Nephron (organoid): ENCODE measurements at regions not wholly inside any gene's neighbourhood (a gene's known extent, or its start where the extent isn't known, plus 50 kb on each side); places are given as distances from the start of the nearest gene placed in this dataset.
A peak's percentile ranks its signal among the peaks of the same experiment; 100 is the strongest.
"Not testable (repeated sequence)": the region's sequence is repeated elsewhere in the genome, so short reads cannot be mapped to it uniquely, and the experiment has no call there.

Experiments
- H3K27ac Mint-ChIP-seq, 3 experiments: 2 replicates each; pipeline ENCODE4 v1.8.0; 2020; ENCODE audit warnings: mixed read lengths in 3 of 3, mild to moderate bottlenecking in 2 of 3, moderate library complexity in 1 of 3
- H3K27me3 Mint-ChIP-seq: 2 replicates; pipeline ENCODE4 v1.8.0; 2021; ENCODE audit warnings: low read depth, mild to moderate bottlenecking, moderate library complexity, mixed read lengths
- H3K36me3 Mint-ChIP-seq: 2 replicates; pipeline ENCODE4 v1.8.0; 2020; ENCODE audit warnings: low read depth, mixed read lengths
- H3K4me1 Mint-ChIP-seq: 2 replicates; pipeline ENCODE4 v1.8.0; 2020; ENCODE audit warnings: mixed read lengths
- H3K4me3 Mint-ChIP-seq, 3 experiments: 2 replicates each; pipeline ENCODE4 v1.8.0; 2020; ENCODE audit warnings: mild to moderate bottlenecking in 3 of 3, mixed read lengths in 3 of 3, moderate library complexity in 2 of 3
- H3K9me3 Mint-ChIP-seq: 2 replicates; pipeline ENCODE4 v1.8.0; 2020; ENCODE audit warnings: mixed read lengths
- TF ChIP-seq, protein P1 (sequence below), 3 experiments: fragments of 200-600 bp; sonication (generic); IDR thresholded peaks; one replicate each; pipeline ENCODE4 v1.5.0; 2021; ENCODE audit warnings: antibody characterized with exemption in 3 of 3; ENCODE audit not compliant: unreplicated experiment in 3 of 3

DNA sequence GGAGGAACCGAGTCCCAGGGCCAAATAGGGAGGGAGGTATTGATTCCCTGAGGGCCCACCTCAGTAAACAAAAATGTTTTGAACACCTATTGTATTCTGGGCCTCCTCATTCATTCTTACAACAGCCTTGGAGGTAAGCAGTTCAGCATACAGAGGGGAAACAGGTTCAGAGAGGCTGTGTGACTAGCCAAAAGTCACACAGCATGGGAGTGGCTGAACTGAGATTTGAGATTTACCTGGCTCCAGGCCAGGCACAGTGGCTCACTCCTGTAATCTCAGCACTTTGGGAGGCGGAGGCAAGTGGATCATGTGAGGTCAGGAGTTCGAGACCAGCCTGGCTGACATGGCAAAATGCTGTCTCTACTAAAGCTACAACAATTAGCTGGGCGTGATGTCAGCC is 107.2 kb downstream of the TMEM130 start:
- Mint-ChIP-seq H3K27me3 (peaks cover 17% of the 10 kb centered on the region), H3K4me1 (peaks cover 10% of the 10 kb centered on the region), H3K36me3 (no peaks in the 10 kb centered on the region), H3K9me3 (peaks cover 2% of the 10 kb centered on the region), H3K4me3 (no peak overlapping the region), H3K27ac (no peak overlapping the region)
- TF ChIP-seq, protein P1, sequence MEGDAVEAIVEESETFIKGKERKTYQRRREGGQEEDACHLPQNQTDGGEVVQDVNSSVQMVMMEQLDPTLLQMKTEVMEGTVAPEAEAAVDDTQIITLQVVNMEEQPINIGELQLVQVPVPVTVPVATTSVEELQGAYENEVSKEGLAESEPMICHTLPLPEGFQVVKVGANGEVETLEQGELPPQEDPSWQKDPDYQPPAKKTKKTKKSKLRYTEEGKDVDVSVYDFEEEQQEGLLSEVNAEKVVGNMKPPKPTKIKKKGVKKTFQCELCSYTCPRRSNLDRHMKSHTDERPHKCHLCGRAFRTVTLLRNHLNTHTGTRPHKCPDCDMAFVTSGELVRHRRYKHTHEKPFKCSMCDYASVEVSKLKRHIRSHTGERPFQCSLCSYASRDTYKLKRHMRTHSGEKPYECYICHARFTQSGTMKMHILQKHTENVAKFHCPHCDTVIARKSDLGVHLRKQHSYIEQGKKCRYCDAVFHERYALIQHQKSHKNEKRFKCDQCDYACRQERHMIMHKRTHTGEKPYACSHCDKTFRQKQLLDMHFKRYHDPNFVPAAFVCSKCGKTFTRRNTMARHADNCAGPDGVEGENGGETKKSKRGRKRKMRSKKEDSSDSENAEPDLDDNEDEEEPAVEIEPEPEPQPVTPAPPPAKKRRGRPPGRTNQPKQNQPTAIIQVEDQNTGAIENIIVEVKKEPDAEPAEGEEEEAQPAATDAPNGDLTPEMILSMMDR (IDR thresholded peaks at IDR 0.05; ENCODE audit: unreplicated experiment in 3 of 3) = no peak

DNA sequence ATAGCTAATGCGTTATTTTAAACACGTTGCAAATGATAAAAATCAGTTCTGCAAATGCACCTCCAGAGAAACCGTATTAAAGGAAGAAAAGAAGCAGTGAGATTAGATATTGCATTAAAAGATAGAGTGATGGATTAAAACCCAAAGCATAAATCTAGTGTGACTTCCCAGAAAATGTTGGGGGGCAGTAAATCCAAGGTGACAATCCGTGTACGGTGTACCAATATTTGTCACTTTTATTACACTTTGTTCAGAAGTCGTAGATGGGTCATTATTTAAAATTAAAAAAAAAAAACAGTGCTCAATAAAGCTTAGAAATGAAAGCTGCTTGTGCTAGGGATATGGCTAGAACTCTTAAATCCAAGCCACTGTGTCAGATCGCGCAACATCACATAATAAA is 106.4 kb downstream of the TMEM130 start:
- H3K9me3 Mint-ChIP-seq = peaks cover 2% of the 10 kb centered on the region
- H3K27me3 Mint-ChIP-seq = peaks cover 21% of the 10 kb centered on the region
- TF ChIP-seq, protein P1 (IDR thresholded peaks at IDR 0.05; ENCODE audit: unreplicated experiment in 3 of 3) = no peak
- H3K4me3 Mint-ChIP-seq = no peak overlapping the region
- H3K36me3 Mint-ChIP-seq = no peaks in the 10 kb centered on the region
- H3K27ac Mint-ChIP-seq = no peak overlapping the region
- H3K4me1 Mint-ChIP-seq = peaks cover 10% of the 10 kb centered on the region

DNA sequence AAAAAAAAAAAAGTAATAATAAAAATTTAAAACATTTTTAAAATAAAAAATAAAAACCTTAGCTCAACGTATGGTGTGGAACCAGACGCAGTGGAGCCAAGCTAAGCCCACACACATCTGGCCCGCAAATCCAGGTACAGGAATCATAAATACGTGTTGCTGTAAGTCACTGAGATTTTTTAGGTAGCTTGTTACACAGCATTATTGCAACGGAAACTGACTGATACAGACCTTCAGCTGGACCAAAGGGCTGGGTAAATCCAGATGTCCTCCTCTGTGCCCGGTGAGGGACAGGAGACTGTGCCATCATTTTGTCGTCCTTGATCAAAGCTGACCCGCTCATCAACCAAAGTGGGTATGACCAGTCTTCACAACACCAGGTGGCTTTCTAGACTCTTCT is 104.9 kb downstream of the TMEM130 start:
- Mint-ChIP-seq H3K4me1 (peaks cover 4% of the 10 kb centered on the region), H3K4me3 (no peak overlapping the region), H3K9me3 (no peaks in the 10 kb centered on the region), H3K27ac (no peak overlapping the region), H3K36me3 (no peaks in the 10 kb centered on the region), H3K27me3 (peaks cover 11% of the 10 kb centered on the region)
- TF ChIP-seq, protein P1 (IDR thresholded peaks at IDR 0.05; ENCODE audit: unreplicated experiment in 3 of 3) = no peak

DNA sequence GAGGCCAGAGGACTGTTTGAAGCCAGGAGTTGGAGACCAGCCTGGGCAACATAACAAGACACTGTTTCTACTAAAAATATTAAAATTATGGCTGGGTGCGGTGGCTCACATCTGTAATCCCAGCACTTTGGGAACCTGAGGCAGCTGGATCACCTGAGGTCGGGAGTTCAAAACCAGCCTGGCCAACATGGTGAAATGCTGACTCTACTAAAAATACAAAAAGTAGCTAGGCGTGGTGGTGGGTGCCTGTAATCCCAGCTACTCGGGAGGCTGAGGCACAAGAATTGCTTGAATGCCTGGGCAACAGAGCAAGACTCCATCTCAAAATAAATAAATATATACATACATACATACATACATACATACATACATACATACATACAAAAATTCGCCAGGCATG is 99.7 kb downstream of the TMEM130 start:
- Mint-ChIP-seq H3K4me1 (peaks cover 21% of the 10 kb centered on the region), H3K27me3 (peaks cover 18% of the 10 kb centered on the region)
- not testable (repeated sequence) for H3K36me3 Mint-ChIP-seq, H3K9me3 Mint-ChIP-seq, H3K4me3 Mint-ChIP-seq, H3K27ac Mint-ChIP-seq

DNA sequence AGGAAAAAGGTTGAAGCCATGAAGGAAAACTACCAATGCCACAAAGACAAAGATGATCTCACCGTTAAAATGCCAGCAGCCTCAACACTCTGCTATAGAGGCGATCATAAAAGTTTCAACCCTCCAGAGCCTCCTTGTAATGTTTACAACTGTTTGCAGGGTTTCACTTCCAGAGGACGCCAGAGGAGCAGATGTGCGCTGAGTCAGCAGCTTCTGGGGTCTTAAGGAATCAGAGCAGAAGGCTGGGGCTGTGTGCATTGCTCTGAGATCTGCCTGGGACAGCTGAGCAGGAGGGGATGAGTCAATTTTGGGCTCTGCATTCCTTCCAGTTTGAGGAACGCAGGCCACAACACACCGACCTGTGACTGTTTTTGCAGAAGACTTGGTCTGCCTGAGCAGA is 98.3 kb downstream of the TMEM130 start:
- Mint-ChIP-seq H3K9me3 (no peaks in the 10 kb centered on the region), H3K27me3 (peaks cover 18% of the 10 kb centered on the region), H3K4me1 (peaks cover 24% of the 10 kb centered on the region), H3K4me3 (peak overlapping the region; percentile 4 to 32 (median 7)), H3K27ac (peak overlapping the region; percentile 73 to 80 (median 74)), H3K36me3 (no peaks in the 10 kb centered on the region)
- TF ChIP-seq, protein P1 (IDR thresholded peaks at IDR 0.05; ENCODE audit: unreplicated experiment in 3 of 3) = no peak

DNA sequence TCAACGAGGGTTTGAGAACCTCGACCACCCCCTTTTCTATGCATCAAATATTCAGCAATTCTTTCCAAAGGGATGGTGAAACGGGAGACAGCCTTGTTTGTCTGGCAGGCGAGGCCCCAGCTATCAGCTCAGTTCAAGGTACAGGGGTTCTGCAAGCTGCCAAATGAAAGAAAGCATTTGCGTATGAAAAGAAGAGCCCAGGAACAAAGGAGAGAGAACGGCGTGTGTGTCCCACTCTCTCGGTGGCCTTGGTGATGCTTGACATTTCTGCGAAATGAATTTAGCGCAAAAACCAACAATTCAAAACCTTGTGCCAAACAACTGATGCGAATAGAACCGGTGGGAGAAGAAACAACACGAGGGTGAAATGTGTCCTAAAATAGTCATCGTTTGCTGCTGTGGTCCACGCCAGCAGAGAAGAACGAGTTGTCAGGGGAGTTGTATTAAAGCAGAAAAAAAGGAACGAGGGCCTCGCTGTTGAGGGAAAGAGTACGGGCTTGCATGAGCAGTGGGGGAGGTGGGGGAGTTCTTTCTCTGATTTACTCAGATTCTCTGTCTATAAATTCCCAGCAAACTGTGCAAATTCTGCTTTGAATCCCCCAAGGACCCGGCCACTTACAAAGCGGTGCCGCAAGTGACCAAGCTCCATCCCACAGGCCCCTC is 97.7 kb downstream of the TMEM130 start:
- H3K4me1 Mint-ChIP-seq = peaks cover 24% of the 10 kb centered on the region
- H3K4me3 Mint-ChIP-seq = peak overlapping the region in 2 of 3 experiments; percentile 7 to 32
- no peaks in the 10 kb centered on the region for H3K9me3 Mint-ChIP-seq
- H3K27ac Mint-ChIP-seq = peak overlapping the region; percentile 73 to 80 (median 74)
- no peaks in the 10 kb centered on the region for H3K36me3 Mint-ChIP-seq
- peaks cover 16% of the 10 kb centered on the region for H3K27me3 Mint-ChIP-seq
- TF ChIP-seq, protein P1 (IDR thresholded peaks at IDR 0.05; ENCODE audit: unreplicated experiment in 3 of 3) = no peak
